K562 (cell line): ENCODE measurements at regions not wholly inside any gene's neighbourhood (a gene's known extent, or its start where the extent isn't known, plus 50 kb on each side); places are given as distances from the start of the nearest gene placed in this dataset.

Experiments used
- PCBP2 ChIP-seq: fragments of 200-400 bp; formaldehyde crosslinking; IDR thresholded peaks from 2 replicates; pipeline ENCODE4 v1.6.1; 2018; ENCODE audit warnings: low read length, low read depth, mild to moderate bottlenecking, moderate library complexity; ENCODE audit not compliant: poor library complexity, severe bottlenecking
- SOX6 ChIP-seq: fragments of 450-650 bp; IDR thresholded peaks from 2 replicates; pipeline ENCODE4 v1.6.1; 2014; ENCODE audit warnings: mild to moderate bottlenecking
- ZBED1 ChIP-seq: IDR thresholded peaks from 2 replicates; pipeline ENCODE4 v1.6.1; 2014
- ZNF274 ChIP-seq: IDR thresholded peaks from 2 replicates; pipeline ENCODE4 v1.6.1; 2011; ENCODE audit warnings: low read depth, mild to moderate bottlenecking, low read length, moderate library complexity, borderline replicate concordance
- TF ChIP-seq, protein P1 (sequence below): sonication (generic); formaldehyde crosslinking; IDR thresholded peaks from 2 replicates; pipeline ENCODE4 v1.8.0; 2023; ENCODE audit warnings: mild to moderate bottlenecking, missing genetic modification reagents

DNA sequence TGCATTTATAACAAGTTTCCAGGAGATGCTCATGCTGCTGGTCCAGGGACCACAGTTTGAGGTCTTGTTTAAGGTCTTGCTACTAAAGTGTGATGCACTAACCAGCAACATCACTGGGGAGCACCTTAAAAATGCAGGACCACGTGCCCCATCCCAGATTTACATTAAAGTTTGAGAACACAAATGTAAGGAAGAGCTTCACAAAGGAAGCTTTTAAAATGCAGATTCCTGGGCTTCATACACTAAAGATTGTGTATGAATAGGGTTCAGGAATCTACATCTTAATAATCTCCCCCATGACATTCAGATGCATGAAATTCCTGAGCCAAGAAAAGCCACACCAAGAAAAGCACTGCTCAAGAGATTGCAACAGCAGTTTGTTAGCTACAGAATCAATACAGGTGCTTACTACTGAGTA is 235.3 kb upstream of the TANK start:
- TF ChIP-seq ZNF274 (no peak), PCBP2 (no peak), SOX6 (no peak), ZBED1 (no peak)
- TF ChIP-seq, protein P1, sequence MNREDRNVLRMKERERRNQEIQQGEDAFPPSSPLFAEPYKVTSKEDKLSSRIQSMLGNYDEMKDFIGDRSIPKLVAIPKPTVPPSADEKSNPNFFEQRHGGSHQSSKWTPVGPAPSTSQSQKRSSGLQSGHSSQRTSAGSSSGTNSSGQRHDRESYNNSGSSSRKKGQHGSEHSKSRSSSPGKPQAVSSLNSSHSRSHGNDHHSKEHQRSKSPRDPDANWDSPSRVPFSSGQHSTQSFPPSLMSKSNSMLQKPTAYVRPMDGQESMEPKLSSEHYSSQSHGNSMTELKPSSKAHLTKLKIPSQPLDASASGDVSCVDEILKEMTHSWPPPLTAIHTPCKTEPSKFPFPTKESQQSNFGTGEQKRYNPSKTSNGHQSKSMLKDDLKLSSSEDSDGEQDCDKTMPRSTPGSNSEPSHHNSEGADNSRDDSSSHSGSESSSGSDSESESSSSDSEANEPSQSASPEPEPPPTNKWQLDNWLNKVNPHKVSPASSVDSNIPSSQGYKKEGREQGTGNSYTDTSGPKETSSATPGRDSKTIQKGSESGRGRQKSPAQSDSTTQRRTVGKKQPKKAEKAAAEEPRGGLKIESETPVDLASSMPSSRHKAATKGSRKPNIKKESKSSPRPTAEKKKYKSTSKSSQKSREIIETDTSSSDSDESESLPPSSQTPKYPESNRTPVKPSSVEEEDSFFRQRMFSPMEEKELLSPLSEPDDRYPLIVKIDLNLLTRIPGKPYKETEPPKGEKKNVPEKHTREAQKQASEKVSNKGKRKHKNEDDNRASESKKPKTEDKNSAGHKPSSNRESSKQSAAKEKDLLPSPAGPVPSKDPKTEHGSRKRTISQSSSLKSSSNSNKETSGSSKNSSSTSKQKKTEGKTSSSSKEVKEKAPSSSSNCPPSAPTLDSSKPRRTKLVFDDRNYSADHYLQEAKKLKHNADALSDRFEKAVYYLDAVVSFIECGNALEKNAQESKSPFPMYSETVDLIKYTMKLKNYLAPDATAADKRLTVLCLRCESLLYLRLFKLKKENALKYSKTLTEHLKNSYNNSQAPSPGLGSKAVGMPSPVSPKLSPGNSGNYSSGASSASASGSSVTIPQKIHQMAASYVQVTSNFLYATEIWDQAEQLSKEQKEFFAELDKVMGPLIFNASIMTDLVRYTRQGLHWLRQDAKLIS, result no peak
